ENCODE measurements at regions not wholly inside any gene's neighbourhood (a gene's known extent, or its start where the extent isn't known, plus 50 kb on each side); places are given as distances from the start of the nearest gene placed in this dataset.
"Not testable (repeated sequence)": the region's sequence is repeated elsewhere in the genome, so short reads cannot be mapped to it uniquely, and the experiment has no call there.

DNA sequence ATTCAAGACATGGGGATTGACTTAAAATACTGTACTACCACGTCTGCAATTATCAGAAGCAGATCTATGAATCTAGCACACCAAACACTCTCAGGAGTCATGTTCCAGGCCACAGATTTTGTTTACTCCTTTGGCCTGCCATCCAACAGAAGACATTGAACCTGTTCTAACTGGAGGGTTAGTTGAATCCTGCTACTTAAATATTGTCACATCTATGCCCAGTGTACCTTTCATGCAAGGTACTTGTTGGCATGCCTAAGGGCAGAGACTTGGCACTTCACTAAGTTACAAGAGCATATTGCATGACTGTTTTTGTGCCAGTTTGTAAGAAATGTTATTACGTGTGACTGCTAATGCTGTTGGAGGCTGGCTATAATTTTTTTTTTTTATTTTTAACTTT, 126.9 kb upstream of the BCOR start:
- no peak for DNase-seq

DNA sequence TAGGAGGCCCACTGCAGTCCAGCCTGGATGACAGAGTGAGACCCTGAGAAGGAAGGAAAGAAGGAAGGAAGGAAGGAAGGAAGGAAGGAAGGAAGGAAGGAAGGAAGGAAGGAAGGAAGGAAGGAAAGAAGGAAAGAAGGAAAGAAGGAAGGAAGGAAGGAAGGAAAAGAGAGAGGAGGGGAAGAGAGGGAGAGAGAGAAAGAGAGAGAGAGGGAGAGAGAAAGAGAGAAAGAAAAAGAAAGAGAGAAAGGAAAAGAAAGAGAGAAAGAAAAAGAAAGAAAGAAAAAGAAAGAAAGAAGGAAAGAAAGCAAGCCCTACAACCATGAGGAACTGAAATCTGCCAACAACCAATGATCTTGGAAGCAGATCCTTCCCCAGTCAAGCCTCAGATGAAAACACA, 124.9 kb upstream of the BCOR start:
- DNase-seq: not testable (repeated sequence)

DNA sequence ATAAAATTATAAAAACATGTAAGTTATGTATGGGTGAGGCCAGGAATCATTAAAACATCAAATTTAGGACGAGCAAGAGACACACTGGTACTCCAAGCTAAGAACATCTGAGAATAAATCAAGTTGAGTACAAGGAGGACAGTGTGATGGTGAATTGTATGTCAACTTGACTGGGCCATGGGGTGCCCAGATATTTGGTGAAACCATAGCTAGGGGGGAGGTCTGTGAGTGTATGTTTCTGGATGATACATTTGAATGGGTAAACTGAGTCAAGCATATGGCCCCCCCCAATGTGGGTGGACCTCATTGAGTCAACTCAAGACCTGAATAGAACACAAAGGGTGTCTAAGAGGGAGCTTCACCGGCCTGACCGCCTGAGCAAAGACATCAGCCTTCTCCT, 115.3 kb upstream of the BCOR start:
- no peak for DNase-seq

DNA sequence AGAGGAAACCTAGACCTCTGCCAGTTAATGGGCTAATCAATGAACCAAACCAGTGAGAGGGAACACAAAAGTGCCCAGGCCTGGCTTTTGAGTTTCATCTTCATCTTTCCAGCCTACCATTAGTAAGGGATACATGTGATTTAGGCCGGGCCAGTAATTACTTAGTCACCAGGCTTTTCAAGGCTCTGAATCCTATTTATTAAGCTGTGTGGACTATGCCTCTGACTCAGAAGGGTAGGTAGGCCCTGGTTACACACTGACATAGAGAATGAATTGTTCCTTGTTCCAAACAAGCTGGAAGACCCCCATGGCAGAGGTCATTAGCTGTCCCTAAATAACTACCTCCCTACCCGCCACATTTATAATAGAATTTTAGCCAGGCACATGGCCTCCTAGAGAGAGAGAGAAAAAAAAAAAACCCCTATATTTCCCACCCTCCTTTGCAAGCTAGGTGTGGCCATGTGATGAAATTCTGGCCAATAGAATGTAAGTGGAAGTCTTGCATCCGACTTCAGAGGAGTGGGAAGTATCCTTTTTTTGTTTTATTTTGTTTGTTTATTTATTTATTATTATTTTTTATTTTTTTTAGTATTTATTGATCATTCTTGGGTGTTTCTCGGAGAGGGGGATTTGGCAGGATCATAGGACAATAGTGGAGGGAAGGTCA, 112.3 kb upstream of the BCOR start:
- peak; percentile 31 for DNase-seq

DNA sequence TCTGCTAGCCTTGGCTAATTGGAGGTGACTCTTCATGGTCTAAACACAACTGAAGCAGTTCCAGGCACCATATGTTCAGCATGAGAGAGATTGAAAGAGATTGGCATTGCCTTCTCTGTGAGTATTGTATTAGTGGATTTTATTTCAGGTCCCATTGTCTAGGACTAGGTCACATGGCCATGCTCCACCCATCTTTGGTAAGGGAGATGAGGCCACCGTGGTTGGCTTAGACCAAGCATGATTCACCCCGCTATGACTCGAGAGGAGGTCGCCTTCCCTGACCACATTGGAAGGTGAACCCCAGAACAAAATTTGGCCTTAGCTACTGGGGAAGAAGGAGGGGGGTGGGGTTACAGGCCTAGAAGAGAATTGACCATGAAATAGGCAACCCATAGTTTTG, 109.9 kb upstream of the BCOR start:
- DNase-seq: peak; percentile 38

DNA sequence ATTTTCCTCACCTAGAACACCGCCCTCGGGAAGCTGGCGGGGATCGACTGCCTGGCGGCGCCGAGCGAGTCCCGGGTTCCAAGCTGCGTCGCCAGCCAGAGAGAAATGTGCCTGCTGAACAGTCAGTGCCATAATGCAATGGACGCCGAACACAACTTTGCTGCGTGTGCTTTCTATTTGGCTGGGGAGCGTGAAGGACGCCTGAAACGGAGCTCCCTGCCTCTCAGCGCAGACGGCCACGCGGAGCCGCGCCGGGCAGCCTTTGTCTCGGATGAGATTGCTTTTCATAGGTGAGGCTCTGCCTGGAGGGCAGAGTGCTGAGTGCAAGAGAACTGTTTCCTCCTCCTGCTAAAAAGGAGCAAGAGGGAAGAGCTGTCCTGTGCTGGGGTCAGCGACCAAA, 107.7 kb upstream of the BCOR start:
- no peak for DNase-seq

DNA sequence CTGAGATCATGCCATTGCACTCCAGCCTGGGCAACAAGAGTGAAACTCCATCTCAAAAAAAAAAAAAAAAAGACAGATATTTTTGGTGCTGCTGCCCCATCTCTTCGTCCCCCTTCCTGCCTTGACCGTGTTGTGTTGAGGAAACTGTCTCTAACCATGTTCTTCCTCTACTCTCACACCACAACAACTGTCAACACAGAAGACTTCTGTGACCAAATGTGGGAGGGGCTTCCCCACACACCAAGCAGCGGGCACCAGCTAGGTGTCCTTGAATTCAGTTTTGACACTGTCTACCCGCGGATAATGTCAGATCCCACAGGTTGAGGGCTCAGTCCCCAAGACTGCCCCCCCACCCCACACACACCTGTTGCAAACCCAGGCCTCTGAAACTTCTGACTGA, 104.7 kb upstream of the BCOR start:
- DNase-seq: no peak

DNA sequence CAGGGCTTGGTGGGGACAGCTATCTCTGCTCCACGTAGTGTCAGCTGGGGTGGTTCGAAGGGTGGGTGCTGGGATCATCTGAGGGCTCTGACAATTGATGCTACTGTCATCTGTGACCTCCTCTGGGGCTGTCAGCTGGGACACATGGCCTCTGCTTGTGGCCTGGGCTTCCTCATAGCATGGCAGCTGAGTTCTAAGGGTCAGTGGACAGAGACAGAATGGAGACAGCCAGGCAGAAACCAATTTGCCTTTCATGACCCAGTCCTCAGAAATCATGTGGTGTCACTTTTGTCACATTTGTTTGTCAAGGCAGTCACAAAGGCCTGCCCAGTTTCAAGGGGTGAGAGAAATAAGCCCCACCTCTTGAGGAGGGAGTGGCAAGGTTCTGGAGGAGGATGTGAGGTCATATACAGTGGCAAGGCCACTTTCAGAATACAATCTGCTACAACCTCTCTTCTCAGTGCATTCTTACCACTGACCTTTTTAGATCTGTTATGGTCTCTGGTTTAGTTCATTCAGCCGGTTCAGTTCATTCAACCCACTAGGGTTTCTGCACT, 103.6 kb upstream of the BCOR start:
- DNase-seq: no peak

DNA sequence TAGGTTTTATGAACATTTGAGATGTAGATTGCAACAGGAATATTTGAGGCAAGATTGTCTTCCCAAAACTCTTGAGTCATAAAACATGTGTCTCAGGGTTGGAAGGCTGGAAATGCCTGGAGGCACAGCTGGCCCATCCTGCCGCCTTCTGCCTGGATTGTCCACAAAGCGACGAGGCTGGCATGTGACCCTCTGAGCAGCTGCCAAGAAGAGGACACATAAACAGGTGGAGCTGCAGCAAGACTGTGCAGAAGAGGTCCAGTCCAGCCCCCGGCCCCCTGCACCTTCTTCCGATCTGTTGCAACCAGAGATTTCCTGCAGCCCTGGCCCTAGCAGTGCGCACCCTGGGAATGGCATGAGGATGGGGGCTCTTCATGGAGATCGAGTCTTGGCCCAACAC, 101.9 kb upstream of the BCOR start:
- DNase-seq: no peak

DNA sequence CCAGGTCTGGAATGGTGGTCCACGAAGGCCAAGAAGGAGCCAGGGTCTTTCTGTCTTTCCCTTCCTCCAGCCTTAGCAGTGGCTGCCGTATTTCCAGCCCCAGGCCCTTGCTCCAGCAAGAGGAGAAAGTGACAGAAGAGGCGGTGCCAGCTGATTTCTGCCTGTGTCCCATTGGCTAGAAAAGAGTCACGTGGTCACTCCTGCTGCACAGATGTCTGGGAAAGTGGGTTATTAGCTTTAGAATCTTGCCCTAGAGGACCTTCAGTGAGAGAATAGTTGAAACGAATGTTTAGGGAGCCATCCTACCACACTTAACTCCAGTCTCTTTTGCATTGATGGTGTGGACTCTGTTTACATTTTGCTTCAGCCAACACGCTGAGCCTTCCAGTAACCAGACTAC, 99.3 kb upstream of the BCOR start:
- no peak for DNase-seq

DNA sequence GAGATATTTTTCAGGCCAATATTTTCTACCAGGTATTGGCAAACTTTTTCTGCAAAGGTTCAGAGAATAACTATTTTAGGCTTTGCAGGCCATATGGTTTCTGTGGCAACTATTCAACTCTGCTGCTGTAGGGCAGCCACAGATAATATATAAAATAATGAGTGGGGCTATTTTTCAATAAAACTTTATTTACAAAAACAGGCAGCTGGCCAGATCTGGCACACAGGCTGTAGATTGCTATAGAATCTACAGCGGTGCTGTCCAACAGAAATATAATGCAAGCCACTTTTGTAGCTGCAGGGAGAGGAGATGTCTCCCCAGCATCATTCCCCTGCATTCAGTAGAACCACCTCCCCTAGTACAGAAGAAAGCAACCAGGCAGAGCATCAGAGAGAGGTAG, 97.6 kb upstream of the BCOR start:
- DNase-seq: no peak

DNA sequence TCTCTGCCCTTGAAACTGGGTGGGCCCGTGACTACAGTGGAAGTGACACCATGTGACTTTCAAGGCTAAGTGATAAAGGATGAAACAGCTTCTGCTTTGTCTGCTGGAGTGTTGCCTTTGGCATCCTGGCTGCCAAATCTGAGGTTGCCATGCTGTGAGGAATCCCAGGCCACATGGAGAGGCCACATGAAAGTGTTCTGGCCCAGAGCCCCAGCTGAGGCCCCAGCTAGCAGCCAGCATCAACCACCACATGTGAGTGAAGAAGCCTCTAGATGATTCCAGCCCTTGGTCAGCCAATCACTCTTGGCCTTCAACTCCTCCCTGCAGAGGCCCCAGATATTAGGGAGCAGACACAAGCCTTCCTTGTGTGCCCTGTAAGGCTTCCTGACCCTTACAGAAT, 94.4 kb upstream of the BCOR start:
- no peak for DNase-seq

DNA sequence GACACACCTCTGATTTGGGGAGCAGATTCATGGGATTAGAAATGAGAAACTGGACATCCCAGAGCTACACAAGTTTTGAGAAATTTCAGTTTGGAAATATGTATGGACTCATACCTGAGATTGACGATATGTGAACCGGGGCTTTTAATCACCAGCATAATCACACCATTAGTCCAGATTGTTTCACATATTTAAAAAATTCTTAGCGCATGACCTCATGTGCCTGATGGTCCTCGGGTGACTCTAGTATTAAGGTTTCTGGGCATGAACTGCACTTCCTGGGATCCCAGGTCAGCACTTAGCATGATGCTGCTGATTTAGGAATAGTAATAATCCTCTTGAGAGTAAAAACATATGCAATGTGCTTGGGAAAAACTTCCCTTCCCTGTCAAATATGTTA, 91.9 kb upstream of the BCOR start:
- peak; percentile 38 for DNase-seq

DNA sequence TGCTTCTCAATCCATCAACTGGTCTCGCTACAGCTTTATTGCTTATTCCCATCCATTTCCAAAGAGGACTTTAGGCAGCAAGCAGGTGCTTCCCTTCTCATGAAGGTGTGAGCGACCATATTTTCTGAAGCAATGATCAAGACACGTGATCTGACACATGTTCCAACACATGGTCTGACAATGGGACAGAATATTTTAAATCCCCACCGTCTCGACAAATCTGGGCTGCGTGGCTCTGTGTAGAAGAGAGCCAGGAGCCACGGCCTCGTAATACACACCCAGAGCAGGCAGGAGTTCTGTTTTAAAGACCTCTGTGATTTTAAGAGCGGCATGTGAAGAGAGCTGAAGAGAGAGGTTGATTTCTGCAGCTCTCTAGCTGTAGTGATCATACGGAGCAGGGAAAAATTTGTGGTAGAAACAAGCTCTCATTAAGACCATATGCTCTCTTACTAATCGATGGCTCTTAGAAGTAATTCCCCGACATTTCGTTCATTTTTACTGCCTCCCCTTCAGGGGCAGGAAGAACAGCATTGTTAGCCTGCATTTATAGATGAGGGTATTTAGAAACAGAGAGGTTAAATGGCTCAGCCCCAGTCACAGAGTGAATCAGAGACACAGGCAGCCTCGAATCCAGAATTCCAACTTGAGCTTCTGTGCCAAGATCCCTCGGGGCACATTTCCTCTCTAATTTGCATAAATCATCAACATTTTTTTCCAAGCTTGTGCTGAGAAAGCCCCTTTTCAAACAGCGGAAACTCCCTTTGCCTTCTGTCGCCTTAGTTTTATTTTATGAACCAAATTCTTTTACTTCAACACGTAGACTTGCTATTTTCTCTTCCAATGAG, 91.0 kb upstream of the BCOR start:
- DNase-seq: peak; percentile 74

DNA sequence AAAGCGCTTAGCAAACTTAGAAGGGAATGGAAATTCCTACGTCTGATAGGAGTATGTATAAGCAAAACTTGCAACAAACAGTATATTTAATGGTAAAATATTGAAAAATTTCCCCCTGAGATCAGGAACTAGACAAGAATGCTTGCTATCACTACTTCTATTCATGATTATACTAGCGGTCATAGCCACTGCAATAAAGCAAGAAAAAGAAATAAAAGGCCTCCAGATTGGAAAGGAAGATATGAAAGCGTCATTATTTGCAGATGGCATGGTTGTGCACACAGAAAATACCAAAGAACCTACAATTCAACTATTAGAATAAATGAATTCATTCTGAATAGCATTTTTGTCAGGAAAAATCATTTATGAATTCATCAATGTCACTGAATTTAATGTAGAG, 87.2 kb upstream of the BCOR start:
- DNase-seq: no peak

DNA sequence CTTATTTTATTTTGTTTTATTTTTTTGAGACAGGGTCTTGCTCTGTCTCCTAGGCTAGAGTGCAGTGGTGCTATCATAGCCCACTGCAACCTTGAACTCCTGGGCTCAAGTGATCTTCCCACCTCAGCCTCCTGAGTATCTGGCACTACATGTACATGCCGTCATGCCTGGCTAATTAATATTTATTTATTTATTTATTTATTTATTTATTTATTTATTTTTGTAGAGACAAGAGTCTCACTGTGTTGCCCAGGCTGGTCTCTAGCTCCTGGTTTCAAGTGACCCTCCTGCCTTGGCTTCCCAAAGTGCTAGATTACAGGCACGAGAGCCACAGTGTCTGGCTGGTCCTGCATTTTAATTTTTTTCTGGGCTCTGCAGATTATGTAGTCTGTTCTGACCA, 84.9 kb upstream of the BCOR start:
- DNase-seq: no peak

DNA sequence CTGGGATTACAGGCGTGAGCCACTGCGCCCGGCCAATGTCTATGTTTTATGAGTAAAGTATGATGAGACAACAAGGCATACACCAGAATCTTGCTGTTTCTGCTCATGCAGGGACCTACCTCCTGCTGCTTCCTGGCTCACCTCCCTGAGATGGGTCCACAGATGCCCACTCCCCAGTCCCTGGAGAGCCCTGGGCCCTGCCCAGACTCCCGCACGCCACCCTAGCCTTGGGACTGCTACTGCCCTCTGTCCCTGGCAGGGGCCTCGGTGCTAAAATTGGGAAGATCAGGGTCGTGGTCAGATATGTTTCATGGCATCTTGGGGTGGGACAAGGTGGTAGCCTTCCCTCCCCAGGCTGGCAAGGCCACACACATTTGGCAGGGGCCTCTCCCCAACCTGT, 84.3 kb upstream of the BCOR start:
- DNase-seq: no peak

DNA sequence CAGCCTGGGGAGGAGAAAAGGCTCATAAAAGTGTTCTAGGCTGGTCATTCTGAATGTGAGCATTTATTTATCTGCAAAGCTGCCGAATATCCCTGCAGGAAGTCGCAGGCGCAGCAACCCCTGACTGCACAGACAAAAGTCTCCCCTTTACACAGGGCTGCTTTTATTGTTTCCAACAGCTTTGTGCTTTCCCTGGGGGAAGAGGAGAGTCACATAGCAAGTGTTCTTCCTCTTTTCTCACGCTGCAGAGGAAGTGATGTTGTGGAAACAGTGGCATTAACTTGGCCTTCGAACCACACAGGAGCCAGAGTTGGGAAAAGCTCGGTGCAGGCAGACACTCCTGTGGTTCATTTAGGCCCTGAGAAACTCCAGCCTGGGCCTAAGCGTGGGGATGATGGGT, 81.5 kb upstream of the BCOR start:
- no peak for DNase-seq

DNA sequence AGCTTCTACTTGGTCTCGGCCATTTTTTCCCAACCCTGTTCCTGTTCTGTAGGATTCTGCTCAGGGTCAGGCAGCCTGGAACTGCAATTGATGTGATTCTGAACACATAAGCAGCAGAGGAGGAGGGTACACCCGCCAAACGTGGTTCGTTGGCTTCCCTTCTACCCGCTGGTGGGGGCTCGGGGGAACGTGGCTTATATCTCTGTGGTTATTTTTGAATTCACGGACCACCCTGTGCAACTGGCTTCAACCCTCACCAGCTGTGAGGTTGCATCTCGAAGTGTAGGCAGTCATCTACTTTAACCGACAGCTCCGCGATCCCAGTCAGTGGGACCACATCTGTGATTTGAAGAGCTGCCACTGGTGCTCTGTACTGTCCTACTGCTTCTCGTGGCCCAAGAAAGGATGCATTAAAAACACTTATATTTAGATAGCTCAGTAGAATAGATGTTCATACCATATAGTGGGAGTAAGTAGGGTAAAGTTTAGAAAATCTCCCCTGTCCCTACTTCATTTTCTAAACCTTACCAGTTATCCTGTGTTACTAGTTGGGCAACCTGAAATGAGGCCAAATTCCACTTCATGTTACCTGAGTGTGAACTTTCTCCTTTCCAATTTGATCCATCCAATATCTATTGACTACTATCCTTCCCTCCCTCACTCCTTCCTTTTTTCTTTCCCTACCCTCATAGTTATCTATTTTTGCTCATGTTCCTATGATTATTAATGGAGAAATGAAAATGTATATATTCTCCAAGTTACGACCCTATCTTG, 80.4 kb upstream of the BCOR start:
- no peak for DNase-seq

DNA sequence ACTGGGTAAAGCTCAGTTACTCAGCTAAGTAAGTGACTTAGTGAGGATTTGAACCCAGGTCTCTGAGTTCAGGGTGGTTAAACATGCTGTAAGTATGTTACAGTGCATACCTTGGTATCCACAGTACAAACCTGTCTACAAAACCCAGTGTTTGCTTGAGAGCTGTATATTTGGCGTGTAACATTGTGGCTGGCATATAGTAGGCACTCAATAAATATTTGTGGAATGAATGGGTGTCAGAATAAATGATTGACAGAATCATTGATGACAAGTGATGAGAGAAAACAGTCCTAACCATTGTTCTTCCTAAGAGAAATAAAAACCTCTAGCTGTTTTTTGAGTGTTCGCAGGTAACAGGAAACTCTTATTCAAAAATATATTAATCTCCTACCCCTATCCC, 79.7 kb upstream of the BCOR start:
- no peak for DNase-seq

DNA sequence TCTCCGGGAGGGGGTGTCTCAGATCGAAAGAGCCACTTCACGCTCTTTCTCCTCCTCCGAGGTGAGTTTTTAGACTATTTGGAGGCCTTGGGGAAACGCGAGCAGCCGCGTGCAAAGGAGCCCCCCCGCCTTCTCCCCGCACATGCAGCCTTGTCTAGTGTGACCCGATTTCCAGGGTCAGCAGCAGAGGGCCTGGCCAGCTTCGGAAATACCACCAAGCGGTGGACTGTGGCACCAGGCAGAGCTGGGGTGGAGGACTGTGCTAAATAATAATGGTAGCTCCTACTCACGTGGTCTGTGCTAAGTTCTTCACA, 79.3 kb upstream of the BCOR start:
- no peak for DNase-seq

DNA sequence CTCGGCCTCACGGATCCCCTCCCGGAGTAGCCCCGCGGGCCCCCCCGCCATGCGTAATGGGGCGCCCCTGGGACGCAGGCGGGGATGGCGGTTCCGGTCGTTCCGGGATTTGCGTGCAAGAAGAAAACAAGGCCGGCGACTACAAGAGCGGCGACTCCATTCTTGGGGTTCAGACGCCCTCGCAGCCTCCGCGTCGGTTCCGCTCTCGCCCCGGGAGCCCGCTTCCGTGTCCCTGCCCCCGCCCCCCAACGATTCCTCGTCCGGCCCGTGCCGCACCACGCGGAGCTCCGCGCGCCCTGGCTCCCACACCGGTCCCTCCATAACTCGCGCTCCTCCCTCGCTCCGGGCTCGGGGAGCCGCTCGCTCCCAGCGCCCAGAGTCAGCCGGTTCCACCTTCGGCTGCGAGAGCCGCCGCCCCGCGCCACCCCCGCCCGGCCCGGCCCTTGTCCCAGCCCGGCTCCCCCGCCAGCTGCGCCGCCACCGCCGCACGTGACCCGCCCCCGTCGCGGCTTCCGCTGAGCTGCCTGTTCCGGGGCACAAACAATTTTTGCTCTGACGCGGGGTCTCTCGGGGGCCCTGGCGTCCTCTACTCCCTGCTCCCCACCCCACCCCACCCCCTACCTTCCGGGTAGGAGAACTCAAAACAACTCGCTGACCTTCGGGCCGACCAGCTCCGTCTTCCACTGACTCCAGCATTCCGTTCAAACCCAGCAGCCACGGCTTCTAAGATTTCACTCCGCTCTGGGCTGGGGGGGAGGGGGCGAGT, 78.8 kb upstream of the BCOR start:
- DNase-seq: peak; percentile 36

All from fibroblast of skin of right biceps (primary cell).